Natural killer cell treated with Interleukin-12 subunit alpha and Interleukin-12 subunit beta and Interleukin-15 and Interleukin-18, amount 100 ng/mL, for 72 hours (primary cell): ENCODE measurements at regions not wholly inside any gene's neighbourhood (a gene's known extent, or its start where the extent isn't known, plus 50 kb on each side); places are given as distances from the start of the nearest gene placed in this dataset.

Experiments used
- ATAC-seq, 2 donors: fragments of 150-1000 bp; cut with Tn5 transposase in 1 of 2; sonication (Bioruptor Pico), chemical (Tn5 transposase) in 1 of 2; 2 replicates each; pipeline ENCODE4 v1.10.0; 2021
- DNase-seq: peaks from one replicate; pipeline ENCODE4 v3.0.0; 2022; ENCODE audit warnings: low spot score
- H3K27ac Mint-ChIP-seq, 2 donors: 1 replicate in 1 of 2; 2 replicates in 1 of 2; pipeline ENCODE4 v1.8.0; 2022; ENCODE audit warnings: mixed read lengths in 2 of 2, mild to moderate bottlenecking in 1 of 2, moderate library complexity in 1 of 2
- H3K27me3 Mint-ChIP-seq, 2 donors: 1 replicate in 1 of 2; 2 replicates in 1 of 2; pipeline ENCODE4 v1.8.0; 2022; ENCODE audit warnings: mixed read lengths in 2 of 2
- H3K36me3 Mint-ChIP-seq: one replicate; pipeline ENCODE4 v1.8.0; 2022; ENCODE audit warnings: mixed read lengths
- H3K4me1 Mint-ChIP-seq, 2 donors: 1 replicate in 1 of 2; 2 replicates in 1 of 2; pipeline ENCODE4 v1.8.0; 2022; ENCODE audit warnings: low read depth in 2 of 2, mixed read lengths in 2 of 2, mild to moderate bottlenecking in 1 of 2
- H3K4me3 Mint-ChIP-seq: one replicate; pipeline ENCODE4 v1.8.0; 2022; ENCODE audit warnings: mixed read lengths
- H3K9me3 Mint-ChIP-seq: 2 replicates; pipeline ENCODE4 v1.8.0; 2022; ENCODE audit warnings: mixed read lengths

DNA sequence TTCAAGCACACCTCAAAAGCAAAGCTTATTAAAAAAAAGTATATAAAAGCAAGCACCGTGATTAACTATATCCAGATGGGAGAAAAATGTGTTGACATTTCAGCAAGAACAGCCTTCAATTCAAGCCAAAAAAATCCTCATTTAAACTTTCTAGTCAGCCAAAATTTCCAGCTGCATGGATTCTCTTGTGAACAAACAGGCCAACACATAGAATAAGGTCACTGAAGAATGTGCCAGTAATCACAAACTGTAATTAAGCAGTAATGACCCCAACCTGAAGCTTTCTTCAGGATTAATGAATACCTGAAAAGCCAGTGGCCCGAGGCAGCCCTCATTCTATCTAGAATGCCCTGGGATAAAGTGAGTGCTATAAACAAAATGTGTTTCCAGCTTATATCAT lies 130.7 kb upstream of the KCNMB2 start:
- DNase-seq, result no peak
- Mint-ChIP-seq H3K27ac (no peak overlapping the region), H3K27me3 (peaks cover 9 to 44% of the 10 kb centered on the region in 2 donors), H3K9me3 (no peaks in the 10 kb centered on the region), H3K4me3 (no peak overlapping the region), H3K36me3 (no peaks in the 10 kb centered on the region), H3K4me1 (no peaks in the 10 kb centered on the region)
- no peak for ATAC-seq

DNA sequence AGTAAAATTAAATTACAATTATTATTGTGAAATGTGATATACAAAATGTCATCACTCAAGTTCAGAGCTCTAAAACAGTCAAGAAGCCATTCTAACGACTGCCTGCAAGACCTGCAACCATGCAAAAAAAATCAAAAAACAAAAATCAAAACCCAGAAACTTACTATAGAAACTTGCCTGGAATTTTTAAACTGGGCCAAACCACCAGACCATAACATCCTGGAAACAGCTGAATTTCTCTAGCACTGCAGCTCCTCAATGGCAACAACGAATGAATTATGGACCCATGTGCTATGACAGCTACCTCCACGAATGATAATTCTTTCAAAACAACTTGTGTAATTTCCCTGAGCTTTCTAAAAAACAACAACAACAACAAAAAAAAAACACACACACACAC lies 130.0 kb upstream of the KCNMB2 start:
- Mint-ChIP-seq H3K4me3 (no peak overlapping the region), H3K36me3 (no peaks in the 10 kb centered on the region), H3K4me1 (no peaks in the 10 kb centered on the region), H3K9me3 (no peaks in the 10 kb centered on the region), H3K27me3 (peaks cover 11 to 44% of the 10 kb centered on the region in 2 donors), H3K27ac (no peak overlapping the region)
- ATAC-seq (no peak), DNase-seq (no peak)

DNA sequence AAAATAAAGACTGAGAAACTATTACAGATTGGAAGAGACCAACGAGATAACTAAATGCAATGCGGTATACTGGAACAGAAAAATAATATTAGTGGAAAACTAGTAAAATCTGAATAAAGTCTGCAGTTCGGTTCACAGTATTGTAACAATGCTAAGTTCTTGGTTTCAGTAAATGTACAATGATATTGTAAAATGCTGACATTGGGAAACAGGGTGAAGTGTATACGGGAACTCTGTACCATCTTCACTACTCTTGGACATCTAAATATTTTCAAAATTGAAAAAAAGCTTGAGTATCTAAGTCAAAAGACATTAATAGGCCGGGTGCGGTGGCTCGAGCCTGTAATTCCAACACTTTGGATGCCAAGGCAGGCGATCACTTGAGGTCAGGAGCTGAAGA lies 120.9 kb upstream of the KCNMB2 start:
- Mint-ChIP-seq H3K4me1 (no peaks in the 10 kb centered on the region), H3K27me3 (peaks cover 4 to 30% of the 10 kb centered on the region in 2 donors), H3K4me3 (no peak overlapping the region), H3K27ac (no peak overlapping the region), H3K9me3 (no peaks in the 10 kb centered on the region), H3K36me3 (no peaks in the 10 kb centered on the region)
- ATAC-seq (no peak), DNase-seq (no peak)

DNA sequence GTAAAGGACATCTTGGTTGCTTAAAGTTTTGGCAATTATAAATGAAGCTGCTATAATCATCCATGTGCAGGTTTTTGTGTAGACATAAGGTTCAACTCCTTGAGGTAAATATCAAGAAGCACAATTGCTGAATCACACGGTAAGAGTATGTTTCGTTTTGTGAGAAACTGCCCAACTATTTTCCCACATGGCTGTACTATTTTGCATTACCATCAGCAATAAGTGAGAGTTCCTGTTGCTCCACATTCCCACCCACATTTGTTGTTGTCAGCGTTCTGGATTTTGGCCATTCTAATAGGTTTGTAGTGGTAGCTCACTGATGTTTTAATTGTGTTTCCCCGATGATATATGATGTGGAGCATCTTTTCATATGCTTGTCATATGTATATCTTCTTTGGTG lies 118.5 kb upstream of the KCNMB2 start:
- H3K4me3 Mint-ChIP-seq, result no peak overlapping the region
- no peaks in the 10 kb centered on the region for H3K4me1 Mint-ChIP-seq
- DNase-seq (no peak), ATAC-seq (no peak)
- H3K27ac Mint-ChIP-seq, result no peak overlapping the region
- peaks cover 3 to 28% of the 10 kb centered on the region in 2 donors for H3K27me3 Mint-ChIP-seq
- H3K9me3 Mint-ChIP-seq, result no peaks in the 10 kb centered on the region
- H3K36me3 Mint-ChIP-seq, result no peaks in the 10 kb centered on the region

DNA sequence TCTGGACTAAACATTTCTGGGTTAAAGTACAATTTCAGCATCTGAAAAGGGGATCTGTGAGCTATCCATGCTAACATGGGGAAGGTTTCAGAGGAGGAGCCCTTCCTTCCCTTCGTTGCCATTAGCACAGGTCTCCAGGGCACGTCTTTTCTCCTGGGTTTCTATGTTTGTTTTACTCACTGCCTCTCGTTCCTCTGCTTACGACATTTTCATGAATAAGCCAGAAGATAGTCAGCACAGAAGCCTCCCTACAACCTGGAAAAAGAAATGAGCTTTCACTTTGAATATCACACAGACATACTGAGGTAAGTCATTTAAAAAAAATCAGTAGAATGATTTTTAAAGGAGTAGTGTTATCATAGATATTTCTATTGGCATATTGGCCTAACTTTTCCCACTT lies 117.2 kb upstream of the KCNMB2 start:
- ATAC-seq (no peak), DNase-seq (no peak)
- Mint-ChIP-seq H3K36me3 (no peaks in the 10 kb centered on the region), H3K4me3 (no peak overlapping the region), H3K9me3 (no peaks in the 10 kb centered on the region), H3K4me1 (no peaks in the 10 kb centered on the region), H3K27me3 (peaks cover 5 to 20% of the 10 kb centered on the region in 2 donors), H3K27ac (no peak overlapping the region)

DNA sequence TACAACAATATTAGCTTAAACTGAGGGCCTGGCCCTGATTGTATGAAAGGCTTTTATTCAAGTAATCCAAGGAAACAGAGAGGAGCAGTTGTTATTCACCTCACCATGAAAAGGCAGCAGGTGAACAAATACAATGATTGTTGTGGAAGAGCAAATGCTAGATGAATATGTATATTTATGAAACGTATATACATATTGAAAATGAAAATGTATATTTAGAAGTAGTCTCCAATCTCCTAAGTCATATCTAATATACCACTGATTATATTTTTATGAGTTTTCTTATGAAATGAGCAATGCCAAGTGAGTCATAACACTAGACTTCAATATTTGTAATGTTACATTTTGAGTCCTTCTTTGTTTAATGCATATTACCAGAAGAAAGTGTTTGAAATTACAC lies 116.2 kb upstream of the KCNMB2 start:
- peaks cover 5 to 22% of the 10 kb centered on the region in 2 donors for H3K27me3 Mint-ChIP-seq
- no peak for ATAC-seq
- H3K36me3 Mint-ChIP-seq, result no peaks in the 10 kb centered on the region
- H3K9me3 Mint-ChIP-seq, result no peaks in the 10 kb centered on the region
- DNase-seq, result no peak
- H3K4me3 Mint-ChIP-seq, result no peak overlapping the region
- no peaks in the 10 kb centered on the region for H3K4me1 Mint-ChIP-seq
- no peak overlapping the region for H3K27ac Mint-ChIP-seq

DNA sequence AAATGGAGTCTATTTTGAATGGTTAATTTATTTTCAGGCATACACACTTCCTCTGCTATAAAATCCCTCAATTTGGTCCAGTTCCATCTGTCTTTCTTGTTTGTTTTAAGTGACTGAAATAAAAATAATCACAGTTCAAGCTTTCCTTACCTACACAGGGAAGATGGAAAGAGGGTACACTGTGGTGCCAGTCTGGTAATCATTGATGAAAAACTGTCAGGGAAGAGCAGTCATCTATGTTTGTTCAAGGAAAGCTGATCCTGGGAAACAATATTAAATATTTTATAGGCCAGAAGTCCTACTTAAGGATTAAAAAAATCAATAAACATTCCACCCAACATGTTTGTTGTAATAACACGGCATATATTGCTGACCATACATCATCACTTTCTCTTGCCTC lies 115.2 kb upstream of the KCNMB2 start:
- H3K9me3 Mint-ChIP-seq, result no peaks in the 10 kb centered on the region
- no peaks in the 10 kb centered on the region for H3K36me3 Mint-ChIP-seq
- H3K27ac Mint-ChIP-seq, result no peak overlapping the region
- H3K4me1 Mint-ChIP-seq, result no peaks in the 10 kb centered on the region
- ATAC-seq, result no peak
- no peak overlapping the region for H3K4me3 Mint-ChIP-seq
- no peak for DNase-seq
- peaks cover 8 to 27% of the 10 kb centered on the region in 2 donors for H3K27me3 Mint-ChIP-seq

DNA sequence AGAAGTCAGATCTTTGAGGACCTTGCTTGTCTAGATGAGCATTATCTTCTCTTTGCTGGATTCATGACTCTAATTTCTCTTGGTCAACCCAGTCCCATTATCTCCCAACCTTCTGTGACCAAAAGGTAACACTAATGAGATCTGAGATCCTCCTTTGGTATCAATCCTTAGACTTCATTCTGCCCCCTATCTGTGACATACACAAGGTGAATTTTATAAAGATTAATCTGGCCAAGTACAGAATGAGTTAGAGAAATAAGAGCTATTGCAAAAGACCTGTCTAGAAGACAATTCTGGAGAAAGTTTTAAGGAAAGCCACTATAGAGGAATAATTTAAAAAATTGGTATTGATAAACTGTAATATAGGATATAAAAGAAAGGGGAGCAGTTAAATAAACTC lies 113.8 kb upstream of the KCNMB2 start:
- H3K27me3 Mint-ChIP-seq, result peaks cover 12 to 27% of the 10 kb centered on the region in 2 donors
- no peak overlapping the region for H3K27ac Mint-ChIP-seq
- no peaks in the 10 kb centered on the region for H3K4me1 Mint-ChIP-seq
- no peak overlapping the region for H3K4me3 Mint-ChIP-seq
- H3K9me3 Mint-ChIP-seq, result no peaks in the 10 kb centered on the region
- DNase-seq (no peak), ATAC-seq (no peak)
- H3K36me3 Mint-ChIP-seq, result no peaks in the 10 kb centered on the region

DNA sequence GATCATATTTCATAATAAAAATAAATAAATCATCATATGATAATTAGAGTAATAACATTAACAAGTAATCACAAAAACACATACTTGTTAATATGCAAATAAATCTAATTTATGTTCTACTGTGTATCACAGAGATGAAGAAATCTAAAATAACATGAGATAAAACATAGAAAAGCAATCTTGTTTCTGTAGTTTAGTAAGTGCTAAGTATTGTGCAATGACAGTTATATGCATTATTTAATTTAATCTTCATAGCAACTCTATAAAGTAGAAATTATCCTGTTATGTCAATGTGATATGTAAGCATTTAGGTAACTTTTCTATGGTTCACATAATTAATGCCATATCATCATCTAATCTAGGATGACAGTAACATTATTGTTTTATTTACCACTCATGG lies 108.2 kb upstream of the KCNMB2 start:
- no peak overlapping the region for H3K27ac Mint-ChIP-seq
- peaks cover 7% of the 10 kb centered on the region in 2 donors for H3K27me3 Mint-ChIP-seq
- DNase-seq (no peak), ATAC-seq (no peak)
- no peak overlapping the region for H3K4me3 Mint-ChIP-seq
- no peaks in the 10 kb centered on the region for H3K4me1 Mint-ChIP-seq
- no peaks in the 10 kb centered on the region for H3K36me3 Mint-ChIP-seq
- no peaks in the 10 kb centered on the region for H3K9me3 Mint-ChIP-seq

DNA sequence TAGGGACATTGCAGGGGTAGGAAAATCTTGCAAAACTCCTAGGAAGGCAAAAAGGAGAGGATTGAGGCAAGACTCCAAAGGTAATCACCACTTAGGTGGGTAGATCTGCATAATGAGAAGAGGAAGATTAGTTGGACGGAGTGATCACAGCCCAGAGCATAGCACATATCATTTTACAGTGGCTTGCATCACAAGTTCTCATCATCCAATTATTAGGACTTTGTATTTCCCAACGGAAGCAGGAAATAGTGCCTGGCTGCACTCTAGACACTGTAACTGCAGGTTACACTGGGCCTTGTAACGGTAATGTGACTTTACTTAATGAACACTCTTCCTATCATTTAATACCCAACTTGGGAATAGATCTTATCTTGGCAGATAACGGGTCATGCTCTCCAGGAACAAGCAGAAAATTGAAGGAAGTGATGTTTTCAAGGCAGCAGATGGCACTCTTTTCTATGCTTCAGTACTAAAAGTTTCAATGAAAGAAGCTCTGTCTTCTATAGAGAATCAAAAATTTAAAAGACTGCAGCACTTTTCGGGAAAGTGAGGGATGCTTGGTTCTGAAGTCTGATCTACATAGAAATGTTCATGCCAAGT lies 101.9 kb upstream of the KCNMB2 start:
- no peak overlapping the region for H3K4me3 Mint-ChIP-seq
- DNase-seq (no peak), ATAC-seq (no peak)
- H3K9me3 Mint-ChIP-seq, result no peaks in the 10 kb centered on the region
- peaks cover 2 to 7% of the 10 kb centered on the region in 2 donors for H3K27me3 Mint-ChIP-seq
- no peak overlapping the region for H3K27ac Mint-ChIP-seq
- no peaks in the 10 kb centered on the region for H3K36me3 Mint-ChIP-seq
- no peaks in the 10 kb centered on the region for H3K4me1 Mint-ChIP-seq

DNA sequence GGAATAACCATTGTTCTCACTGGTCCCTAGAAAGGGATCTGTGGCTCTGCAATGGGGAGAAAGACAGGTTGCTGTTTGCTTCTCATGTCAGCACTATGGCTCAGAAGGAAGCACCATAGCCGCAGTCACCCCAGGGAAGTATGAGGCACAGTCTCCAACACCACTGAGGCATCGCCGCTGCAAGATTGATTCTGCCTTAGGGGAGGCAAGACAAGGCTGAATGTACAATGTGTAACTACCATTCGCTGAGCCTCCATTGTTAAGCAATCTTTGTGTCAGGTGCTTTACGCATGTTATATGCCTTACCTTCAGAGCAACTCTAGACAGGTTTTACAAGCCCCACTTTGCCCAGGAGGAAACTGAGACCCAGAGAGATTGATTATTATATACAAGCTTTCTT lies 100.7 kb upstream of the KCNMB2 start:
- Mint-ChIP-seq H3K4me1 (no peaks in the 10 kb centered on the region), H3K27ac (no peak overlapping the region), H3K9me3 (no peaks in the 10 kb centered on the region), H3K36me3 (no peaks in the 10 kb centered on the region), H3K27me3 (peaks cover 2 to 7% of the 10 kb centered on the region in 2 donors), H3K4me3 (no peak overlapping the region)
- no peak for ATAC-seq
- no peak for DNase-seq

DNA sequence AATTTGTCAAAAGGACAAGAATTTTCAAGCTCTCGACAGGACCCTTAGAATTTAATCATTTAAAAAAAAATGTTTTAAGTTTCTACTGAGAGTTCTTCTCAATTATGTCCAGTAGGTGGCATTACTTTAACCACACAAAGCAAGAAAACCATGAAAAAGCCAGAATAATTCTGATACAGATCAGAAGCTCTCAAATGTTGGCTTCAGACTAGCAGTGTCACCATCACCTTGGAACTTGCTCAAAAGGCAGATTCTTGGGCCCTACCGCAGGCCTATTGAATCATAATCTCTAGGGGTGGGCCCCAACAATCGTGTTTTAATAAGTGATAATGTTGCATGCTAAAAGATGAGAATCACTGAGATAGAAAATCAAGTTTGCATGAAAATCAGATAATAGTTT lies 99.5 kb upstream of the KCNMB2 start:
- Mint-ChIP-seq H3K4me3 (no peak overlapping the region), H3K27ac (no peak overlapping the region), H3K4me1 (no peaks in the 10 kb centered on the region), H3K27me3 (peaks cover 4 to 7% of the 10 kb centered on the region in 2 donors), H3K36me3 (no peaks in the 10 kb centered on the region), H3K9me3 (no peaks in the 10 kb centered on the region)
- DNase-seq, result no peak
- no peak for ATAC-seq

DNA sequence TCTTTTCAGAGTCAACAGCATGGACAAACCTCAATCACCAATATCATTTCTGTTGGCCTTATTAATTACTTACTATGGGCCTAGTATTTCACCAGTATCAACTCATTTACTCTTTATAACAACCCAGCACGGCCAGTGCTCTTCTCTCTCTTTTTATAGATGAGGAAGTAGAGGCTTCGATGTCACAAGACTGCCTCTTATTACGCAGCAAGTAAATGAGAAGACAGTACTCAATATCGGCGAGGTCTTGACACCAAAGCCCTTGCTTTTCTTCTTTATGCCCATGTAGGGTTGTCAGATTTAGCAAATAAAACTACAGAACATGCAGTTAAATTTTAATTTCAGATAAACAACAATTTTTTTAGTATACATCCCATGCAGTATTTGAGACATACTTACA lies 99.0 kb upstream of the KCNMB2 start:
- Mint-ChIP-seq H3K9me3 (no peaks in the 10 kb centered on the region), H3K4me1 (no peaks in the 10 kb centered on the region), H3K4me3 (no peak overlapping the region), H3K36me3 (no peaks in the 10 kb centered on the region), H3K27ac (no peak overlapping the region), H3K27me3 (peaks cover 4 to 7% of the 10 kb centered on the region in 2 donors)
- DNase-seq (no peak), ATAC-seq (no peak)

DNA sequence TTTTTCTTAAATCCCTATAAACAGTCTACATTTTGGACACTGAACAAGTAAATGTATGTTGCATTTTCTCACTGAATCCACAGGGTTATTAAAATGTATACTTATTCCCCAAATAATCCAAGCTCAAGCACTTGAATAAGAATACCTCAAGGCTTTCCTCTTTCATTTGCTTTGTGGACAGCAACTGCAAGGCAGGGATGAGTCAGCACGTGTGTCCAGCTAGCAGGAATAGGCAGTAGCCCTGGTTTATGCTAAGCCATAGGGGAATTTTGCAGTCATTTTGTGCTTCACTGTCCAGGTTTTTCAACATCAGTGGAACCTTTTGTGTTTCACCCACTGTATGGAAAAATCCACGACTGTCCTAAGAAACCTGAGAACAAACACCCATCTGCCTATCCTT lies 96.7 kb upstream of the KCNMB2 start:
- H3K4me1 Mint-ChIP-seq, result no peaks in the 10 kb centered on the region
- H3K27ac Mint-ChIP-seq, result no peak overlapping the region
- no peaks in the 10 kb centered on the region for H3K9me3 Mint-ChIP-seq

DNA sequence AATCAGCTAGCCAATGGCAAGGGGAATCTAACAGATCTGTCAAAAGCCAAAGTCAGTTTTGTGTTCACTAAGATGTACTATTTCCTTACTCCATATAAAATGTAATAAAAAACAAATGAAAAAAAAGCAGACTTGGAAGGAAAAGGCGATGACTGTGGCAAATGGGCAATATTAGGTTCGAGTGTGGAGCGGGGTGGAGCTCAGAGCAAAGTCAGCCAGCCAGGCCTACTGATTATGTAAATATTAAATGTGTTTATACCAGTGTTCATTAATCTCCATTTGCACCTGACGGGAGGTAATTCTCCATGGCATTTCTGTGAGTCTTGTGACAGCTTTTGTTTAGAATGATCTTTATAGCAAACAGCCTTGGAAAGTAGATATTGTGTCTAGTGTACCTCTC lies 96.2 kb upstream of the KCNMB2 start:
- Mint-ChIP-seq H3K4me3 (no peak overlapping the region), H3K4me1 (no peaks in the 10 kb centered on the region), H3K36me3 (no peaks in the 10 kb centered on the region), H3K27ac (no peak overlapping the region), H3K27me3 (peaks cover 0 to 4% of the 10 kb centered on the region in 2 donors), H3K9me3 (no peaks in the 10 kb centered on the region)
- no peak for ATAC-seq
- DNase-seq, result no peak

More for the DNA sequence above, 96.7 kb upstream of the KCNMB2 start:
- H3K4me3 Mint-ChIP-seq, result no peak overlapping the region
- peaks cover under 1 to 4% of the 10 kb centered on the region in 2 donors for H3K27me3 Mint-ChIP-seq
- ATAC-seq (no peak), DNase-seq (no peak)
- no peaks in the 10 kb centered on the region for H3K36me3 Mint-ChIP-seq
